ENCODE measurements at regions not wholly inside any gene's neighbourhood (a gene's known extent, or its start where the extent isn't known, plus 50 kb on each side); places are given as distances from the start of the nearest gene placed in this dataset.

DNA sequence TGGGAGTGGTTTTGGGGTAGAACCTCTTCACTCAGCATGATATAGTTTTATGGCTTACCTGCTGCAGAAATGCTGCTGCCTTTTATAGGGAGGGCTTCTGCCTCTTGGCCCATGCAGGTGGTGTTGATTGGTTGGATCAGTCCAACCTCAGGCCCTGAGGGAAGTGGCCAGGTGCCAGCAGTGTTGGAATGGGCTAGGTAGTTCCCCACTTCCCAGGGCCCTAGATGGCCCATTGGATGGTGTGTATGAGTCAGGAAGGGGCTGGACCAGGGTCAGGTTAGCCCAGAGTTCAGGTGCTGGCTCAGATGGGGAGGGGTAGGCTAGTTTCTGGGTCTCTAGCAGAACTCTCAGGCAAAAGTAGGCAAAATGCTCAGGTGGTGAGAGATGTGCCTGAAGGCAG lies 455.5 kb downstream of the CCSER2 start:
- DNase-seq (ENCODE audit: low read depth in 2 of 2): no peak

DNA sequence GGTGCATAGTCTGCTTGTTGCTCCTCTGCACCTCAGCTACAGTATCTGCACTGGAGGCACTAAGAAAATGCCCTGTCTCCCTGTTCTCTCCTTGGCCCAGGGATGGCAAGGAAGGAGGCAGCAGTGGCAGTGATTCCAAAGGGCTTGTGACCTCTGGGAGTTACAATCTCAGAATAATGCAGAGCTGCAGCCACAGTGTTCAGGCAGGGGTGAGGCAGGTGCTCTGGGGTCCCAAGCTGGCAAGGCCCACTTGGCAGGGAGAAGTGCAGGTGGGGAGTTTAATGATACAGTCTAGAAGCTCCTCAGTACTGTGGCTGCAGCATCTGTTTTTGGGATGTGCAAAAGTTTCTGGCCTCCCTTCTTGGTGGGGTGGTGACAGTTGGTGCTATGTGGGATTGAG lies 456.4 kb downstream of the CCSER2 start:
- no peak for DNase-seq (ENCODE audit: low read depth in 2 of 2)

DNA sequence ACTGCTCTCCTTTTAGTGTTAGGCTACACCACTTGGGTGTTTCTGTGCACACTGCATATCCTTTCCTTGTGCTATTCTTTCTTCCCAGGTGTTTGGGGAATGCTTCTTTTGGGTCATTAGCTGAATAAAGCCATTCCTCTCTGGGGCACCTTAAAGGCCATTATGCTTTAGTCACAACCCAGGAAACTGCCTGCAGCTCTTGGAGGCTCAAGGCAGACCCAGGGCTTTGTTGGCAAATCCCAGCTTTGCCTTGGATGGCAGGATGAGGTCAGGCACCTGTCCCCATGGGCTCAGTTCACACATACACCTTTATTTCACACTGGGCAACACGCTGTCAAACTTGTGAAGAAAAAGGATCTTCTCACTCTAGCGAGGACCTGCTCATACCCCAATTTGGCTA lies 460.6 kb downstream of the CCSER2 start:
- no peak for DNase-seq (ENCODE audit: low read depth in 2 of 2)

DNA sequence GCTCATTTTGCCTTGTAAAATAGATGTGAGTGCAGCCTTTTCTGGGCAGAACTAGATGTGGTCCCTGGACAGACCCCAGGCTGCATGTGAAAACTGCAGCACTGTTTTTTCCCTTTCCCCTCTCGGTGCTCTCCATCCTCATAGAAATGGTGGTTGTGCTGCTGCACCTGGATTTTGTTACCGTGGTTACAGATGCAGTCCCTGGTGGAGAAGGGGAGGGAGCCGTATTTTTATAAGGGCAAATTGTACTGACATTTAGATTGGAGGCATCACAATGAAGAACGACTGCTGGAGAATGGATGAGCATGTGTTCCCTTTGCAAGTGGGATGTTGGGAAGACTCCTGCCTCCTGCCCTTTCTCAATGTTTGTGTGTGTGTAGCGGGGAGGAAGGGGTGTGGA lies 469.9 kb downstream of the CCSER2 start:
- no peak for DNase-seq (ENCODE audit: low read depth in 2 of 2)

DNA sequence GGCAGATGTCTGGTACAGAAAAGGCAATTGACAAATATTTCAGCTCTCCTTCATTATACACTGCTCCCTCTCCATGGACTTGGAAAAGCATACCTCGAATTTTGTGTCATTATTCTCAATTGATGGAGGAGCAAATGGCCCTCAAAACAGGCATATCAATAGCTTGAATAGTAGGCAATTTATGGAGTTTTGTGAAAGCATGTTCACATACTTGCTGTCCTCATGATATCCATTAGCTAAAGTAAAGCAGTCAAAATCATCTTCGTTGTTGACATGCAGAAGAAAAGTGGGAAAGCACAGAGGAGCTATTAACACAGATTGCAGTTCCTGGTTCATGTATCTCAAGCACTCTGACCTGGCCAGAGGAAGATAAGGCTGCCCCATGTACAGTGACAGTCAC lies 472.8 kb downstream of the CCSER2 start:
- DNase-seq (ENCODE audit: low read depth in 2 of 2): no peak

DNA sequence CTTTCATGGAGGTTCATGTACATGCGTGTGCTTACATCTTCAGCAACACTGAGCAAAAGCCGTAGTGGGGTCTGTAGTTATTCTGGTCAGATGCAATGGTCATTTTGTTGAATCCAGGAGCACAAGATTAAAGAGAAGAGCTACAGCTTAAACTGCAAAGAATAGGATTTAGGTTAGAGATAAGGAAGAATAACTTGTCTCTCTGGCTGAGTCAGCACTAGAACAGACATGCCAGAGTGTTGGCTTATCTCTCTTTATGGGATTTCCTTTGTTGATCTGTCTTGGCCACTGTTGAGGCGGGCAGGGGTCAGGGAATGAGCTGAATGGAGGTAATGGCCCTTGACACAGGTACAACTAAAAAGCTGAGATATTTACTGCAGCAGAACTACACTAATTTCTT lies 473.5 kb downstream of the CCSER2 start:
- DNase-seq (ENCODE audit: low read depth in 2 of 2): no peak

DNA sequence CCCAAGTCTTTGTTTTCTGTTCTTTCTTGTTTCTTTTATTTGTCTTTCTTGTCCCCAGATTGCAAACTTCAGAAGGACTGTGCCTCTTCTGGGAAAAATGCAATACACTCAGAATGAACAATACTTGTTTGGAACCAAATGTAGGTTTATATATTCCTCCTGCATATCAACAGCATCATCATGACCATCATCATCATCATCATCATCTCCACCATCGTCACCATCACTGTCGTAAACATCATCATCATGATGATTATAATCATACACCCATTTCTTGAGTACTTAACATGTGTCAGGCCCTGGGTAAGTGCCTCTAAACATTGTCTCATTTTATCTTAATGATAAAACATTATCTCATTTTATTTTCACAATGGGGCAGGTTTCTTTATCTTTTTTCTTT lies 476.8 kb downstream of the CCSER2 start:
- DNase-seq (ENCODE audit: low read depth in 2 of 2): no peak

DNA sequence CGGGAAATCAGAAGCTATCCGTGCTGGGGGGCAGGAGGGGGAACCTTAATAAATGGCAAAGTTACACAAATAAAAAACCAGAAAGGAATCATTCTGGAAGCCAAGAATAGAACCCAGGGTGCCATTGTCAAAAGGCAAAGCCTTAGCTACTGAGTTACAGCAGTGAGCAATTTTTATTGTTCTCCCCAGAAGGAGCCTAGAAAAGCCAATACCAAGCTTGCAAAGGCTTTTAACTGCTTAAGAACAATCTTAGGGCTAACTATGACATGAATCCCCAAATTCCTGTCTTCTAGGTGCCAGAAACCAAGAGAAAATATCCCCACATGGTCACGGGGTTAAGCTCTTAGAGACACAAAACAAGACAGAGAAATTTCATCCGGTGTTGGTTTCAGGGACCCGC lies 482.7 kb downstream of the CCSER2 start:
- no peak for DNase-seq (ENCODE audit: low read depth in 2 of 2)

DNA sequence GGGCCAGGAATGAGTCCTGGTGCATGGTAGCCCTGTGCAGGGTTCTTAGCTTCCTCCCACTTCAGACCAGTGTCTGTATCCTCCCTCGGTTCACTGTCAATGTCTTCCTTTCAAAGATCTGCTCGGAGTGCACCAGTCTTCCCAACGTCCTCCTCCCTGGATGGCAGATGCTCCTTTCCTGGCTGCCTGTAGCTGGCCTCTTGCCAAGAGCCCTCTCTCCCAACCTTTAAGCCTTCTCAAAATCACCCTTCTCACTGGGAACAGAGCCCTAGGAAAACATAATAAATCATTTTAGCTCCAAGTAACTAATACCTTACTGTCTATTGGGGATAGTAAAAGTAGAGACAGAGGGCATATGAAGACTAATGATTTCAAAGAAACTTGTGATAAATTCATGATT lies 490.6 kb downstream of the CCSER2 start:
- no peak for DNase-seq (ENCODE audit: low read depth in 2 of 2)

DNA sequence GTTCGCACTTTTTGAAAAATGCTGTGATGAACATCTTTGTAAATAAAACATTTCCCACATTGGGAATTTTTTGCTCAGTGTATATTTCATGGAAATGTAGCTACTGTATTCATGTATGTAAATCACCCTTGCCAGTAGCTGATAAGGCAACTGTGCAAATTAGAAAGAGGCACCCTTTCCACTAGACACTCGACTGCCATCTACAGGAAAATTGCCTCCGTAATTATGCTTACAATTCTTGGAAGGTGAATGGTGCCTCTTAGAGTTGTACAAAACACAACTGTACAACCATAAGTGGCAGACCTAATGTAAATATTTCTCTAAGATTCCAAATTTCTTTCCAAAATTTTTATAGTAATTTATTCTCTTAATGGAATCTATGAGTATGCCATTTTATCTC lies 491.7 kb downstream of the CCSER2 start:
- DNase-seq (ENCODE audit: low read depth in 2 of 2): no peak

DNA sequence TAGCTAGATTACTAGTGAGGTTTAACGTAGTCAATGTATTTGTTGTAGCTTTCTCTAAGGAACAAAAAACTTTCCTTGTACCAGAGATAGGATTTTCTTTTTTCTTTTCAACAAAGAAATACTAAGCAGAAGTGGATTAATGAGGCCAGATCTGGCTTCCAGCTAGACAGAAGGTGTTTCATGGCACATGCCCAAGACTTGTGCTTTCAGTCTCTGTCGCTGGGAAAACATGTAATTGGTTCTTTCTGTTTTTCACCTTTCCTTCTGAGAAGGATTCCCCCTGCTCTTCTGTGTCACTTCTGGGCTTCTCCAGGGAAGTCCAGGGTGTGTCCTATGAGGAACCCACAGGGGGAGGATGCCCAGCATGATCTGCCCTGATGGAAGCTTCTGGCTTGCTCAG lies 492.2 kb downstream of the CCSER2 start:
- no peak for DNase-seq (ENCODE audit: low read depth in 2 of 2)

DNA sequence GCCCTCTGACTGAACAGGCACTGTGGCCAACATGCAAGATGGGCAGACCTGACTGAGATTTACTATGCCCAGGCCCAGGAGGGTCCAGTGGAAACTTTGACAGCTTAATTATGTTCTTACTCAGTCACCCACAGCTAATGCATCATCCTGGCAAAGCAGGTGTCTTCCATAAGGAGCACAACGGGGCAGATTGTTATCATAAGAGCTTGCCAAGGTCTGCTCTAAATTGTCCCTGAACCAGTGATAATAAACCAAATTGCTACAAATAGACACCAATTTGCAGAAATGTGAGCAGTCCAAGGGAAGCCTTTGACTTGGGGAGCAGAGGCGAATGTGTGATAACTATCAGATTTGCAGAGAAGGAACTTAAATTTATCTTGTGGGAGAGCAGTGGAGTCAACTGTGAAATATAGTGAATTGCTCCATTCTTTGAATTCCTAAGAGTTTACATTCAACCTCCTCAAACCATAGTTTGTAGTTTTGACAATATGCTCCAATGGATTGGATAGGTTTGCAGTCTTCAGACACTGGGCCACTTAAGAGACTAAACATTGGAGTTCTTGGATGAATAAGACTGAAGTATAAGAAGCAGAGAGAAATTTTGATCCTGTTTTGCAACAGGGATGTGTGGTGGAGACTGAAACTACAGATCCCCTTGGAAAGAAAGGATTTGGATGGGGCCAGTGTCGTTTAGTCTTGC lies 494.7 kb downstream of the CCSER2 start:
- DNase-seq (ENCODE audit: low read depth in 2 of 2): no peak

DNA sequence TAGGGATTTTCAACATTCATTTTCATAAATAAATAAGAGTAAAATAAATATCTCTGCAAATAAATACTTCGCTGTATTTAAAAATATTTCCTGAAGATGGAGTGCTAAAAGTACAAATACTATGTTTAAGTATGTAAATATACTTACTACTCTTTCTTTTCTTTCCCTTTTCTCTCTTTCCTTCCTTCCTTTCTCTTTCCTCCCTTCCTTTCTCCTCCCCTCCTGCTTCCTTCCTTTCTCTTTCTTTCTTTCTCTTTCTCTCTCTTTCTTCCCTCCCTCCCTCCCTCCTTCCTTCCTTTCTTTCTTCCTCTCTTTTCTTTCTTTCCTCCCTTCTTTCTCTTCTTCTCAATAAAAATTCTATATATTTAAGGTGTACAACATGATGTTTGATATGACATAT lies 496.1 kb downstream of the CCSER2 start:
- DNase-seq (ENCODE audit: low read depth in 2 of 2): no peak

DNA sequence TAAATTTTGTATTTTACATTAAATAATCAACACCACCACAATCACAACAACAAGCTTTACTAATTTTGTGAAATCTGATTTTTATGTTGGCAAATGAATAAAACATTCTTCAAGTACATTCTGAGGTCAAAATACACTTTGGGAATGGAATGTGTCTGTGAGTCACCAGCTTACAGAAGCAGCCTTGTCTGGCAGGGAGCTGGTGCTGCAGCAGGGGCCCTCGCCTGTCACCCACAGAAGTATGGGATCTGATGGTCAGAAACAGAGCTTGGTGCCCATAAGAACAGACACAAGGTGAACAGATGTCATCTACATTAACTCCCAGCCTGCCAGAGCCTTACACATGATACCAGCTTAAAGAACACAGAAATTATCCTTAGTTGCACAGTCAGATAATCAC lies 496.9 kb downstream of the CCSER2 start:
- DNase-seq (ENCODE audit: low read depth in 2 of 2): no peak

DNA sequence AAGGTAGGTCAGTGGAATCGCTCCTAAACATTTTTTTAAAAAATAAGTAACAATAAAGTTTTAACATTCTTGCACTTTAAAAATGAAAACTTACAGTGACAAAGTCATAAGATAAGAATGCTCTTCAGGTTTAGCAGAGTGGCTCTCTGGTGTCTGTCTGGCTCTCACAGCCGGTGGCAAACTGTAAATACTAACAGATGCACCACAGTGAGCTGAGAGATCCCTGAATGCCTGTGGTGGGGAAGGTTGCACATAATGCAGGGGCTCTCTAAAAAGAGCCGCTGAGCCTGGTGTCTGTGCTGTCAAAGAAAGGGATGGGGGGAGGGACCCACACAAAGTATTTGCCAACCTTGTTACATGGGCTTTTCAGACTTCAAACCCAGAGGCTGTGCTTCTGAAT lies 498.3 kb downstream of the CCSER2 start:
- no peak for DNase-seq (ENCODE audit: low read depth in 2 of 2)

DNA sequence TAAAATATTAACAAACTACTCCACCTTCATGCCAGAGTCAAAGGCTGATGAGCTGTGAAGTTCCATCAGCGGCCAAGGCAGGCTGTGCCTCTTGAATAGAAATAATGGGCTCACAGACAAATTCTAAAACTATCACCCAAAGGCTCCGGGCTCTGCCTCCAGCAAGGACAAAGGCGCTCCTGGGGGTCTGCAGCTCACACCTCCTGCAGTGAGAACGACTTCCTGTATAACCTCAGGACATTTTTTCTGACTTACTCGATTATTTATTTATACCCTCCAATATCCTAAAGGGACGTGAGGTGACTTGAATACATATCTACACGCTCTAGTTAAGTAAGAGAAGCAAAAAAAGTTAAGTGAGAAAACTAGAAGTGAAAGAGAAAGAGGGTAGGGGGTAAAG lies 500.7 kb downstream of the CCSER2 start:
- DNase-seq (ENCODE audit: low read depth in 2 of 2): no peak

DNA sequence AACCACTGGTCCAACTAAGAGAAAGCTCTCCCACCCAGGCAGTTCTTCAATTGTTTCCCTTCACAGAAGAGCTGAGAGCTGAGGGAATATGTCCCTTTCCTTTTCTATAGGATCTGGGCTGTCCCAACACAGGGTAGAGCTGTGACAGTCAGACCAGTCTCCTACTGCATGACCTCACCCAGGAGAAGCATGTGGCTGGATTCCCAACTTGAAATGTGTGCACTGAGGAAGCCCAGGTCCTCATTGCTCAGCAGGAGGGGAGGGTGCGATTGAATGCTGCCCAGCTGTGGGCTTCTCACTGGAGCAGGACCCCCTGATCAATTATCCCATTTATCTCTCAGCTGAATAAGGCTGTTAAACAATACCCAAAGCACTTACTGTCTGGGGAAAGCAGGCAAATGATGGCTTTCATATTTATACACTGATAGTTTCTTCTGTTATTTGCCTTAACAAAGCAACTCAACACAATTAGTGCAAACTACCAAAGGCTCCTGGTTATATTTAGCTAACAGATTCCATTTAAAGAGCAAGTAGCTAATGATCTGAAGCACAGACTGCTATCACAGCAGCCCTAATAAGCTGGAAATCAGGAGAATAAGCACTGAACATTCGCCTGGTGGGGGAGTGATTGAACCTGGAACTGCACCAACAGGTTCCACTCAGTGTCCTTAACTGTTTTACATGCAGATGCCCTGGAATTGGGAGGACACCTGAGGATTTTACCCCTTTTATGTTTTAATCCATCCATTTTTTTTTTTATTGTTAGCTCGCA lies 508.8 kb downstream of the CCSER2 start:
- DNase-seq (ENCODE audit: low read depth in 2 of 2): no peak

DNA sequence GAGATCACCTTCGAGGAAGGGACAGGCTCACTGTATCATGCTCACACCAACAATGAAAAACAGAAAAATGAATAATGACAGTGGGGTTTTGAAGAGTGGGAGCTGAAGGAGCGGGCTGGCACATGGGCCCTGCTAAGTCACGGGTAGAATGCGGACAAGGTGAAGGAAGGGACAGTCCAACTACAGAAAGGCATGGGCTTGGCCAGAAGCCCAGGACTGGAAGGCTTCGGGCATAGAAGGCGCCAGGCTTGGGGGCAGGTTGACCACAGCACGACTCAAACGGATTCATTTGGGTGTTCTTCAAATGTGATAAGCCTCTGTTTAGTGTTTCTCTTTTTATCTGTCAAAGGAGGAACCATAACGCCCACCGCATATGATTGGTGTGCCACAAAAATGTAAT lies 509.5 kb downstream of the CCSER2 start:
- DNase-seq (ENCODE audit: low read depth in 2 of 2): no peak

DNA sequence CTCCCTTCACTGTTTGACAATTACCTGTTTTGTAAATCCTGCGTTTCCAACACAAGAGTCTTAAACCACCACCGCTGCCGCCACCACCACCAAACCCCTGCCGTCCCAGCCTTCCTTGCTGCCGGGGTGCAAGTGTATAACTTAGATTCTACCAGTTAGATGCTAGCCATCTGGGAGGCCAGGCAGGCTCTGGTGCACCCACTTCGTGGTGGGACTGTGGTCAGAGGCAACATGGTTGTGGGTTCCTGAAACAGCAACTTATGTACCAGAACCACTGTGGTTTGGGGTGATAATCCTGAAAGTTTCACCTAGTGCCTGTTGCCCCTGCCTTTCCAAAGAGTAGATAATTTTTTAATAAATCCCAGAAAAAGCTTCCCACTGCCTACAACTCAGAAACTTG lies 510.5 kb downstream of the CCSER2 start:
- DNase-seq (ENCODE audit: low read depth in 2 of 2): no peak

DNA sequence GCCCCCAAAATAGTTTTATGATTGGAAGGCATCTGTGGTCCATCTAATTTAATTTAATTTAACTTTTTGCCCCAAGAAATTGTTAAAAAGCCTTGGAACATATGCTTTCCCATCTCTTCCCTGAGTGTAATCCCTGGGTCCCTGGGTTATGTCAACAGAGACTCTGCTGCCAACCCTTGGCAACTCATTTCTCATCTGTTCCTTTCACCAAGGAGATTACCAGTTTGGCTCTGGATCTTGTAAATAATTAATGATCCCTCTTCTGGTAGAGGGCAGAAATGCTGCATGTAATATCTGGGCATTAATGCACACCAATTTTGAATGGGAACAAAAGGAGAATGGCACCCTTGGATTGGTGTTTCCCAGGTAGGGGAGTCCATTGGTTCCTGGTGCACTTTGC lies 514.2 kb downstream of the CCSER2 start:
- DNase-seq (ENCODE audit: low read depth in 2 of 2): no peak

DNA sequence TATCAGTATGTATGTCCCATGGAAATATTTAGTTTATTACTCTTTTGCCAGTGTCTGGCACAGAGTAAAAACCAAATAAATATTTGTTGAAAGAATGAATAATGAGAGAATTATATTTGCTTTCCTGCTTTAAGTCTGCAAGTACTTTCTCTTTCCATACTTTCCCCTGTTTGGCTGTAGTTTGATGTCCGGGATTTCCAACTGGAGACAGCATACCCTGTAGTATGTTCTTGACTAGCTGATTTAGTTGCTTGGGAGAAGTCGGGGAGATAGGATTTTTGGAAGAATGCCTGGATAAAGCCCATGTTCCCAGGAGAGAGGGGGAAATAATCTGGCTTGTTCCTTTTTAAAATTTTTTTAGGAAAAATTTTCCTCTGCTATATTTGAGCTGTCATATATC lies 516.1 kb downstream of the CCSER2 start:
- no peak for DNase-seq (ENCODE audit: low read depth in 2 of 2)

DNA sequence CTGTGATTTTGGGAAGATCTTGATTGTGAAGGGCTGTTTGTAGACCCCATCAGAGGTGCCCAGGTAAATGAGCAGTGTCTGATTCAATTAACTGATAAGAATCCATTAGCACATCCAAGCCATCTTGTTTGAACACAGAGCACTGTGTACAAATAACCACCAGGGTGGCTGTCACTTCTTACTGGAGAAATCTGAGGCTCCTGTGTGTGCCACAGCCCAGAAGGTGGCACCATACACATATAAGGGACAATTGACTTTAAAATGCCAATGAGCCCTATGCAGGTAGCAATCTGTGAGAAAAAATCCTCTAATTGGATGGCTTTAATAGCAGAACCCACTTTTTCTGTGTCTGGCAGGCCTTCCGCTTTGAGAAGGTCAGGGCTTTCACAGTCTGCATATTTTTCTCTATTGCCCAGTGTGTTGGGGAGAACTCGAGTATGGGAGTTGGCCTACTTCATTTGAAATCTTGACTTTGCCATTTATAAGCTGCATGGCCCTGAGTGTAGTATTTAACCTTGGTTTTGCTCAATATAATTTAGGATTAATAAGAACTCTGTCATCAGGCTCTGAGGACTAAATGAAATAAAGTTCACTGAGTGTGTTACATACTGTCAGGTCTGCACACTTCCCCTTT lies 517.4 kb downstream of the CCSER2 start:
- DNase-seq (ENCODE audit: low read depth in 2 of 2): no peak

DNA sequence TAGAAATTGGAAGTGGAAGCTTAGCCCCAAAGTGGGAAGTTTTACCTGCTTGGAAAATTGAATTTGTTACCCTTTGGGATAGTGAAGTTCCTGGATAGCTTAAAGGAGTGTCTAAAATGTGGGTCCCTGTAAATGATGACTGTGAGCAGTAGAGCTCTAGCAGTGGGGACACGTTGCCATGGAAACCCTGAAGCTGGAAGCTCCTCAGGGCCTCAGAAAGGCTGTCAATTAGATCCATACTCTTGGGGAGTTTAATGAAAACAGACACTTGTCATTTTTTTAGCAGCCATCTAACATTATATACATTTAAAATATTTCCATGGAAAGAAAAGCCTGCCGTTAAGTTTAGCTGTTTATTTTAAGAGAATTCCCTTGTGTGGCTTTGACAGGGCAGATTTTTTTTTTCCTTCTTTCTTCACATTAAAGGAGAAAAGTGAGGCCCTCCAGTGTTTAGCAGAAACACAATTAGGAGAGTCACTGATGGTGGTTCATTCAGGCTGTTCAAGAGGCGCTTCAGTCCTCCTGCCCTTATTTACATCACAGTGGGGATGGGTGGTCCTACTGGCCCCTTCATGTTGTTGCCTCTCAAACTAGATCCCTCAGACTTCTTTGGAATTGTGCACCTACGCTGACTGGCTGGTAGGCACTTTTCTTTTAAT lies 518.4 kb downstream of the CCSER2 start:
- DNase-seq (ENCODE audit: low read depth in 2 of 2): no peak
